ENCODE measurements at regions not wholly inside any gene's neighbourhood (a gene's known extent, or its start where the extent isn't known, plus 50 kb on each side); places are given as distances from the start of the nearest gene placed in this dataset.

- intact Hi-C loops (cut with DNase I): no loop called here
- Histone ChIP-seq H3K4me3 (no peak overlapping the region), H3K4me1 (no peaks in the 10 kb centered on the region), H3K27me3 (peaks cover 0 to 18% (median 0%) of the 10 kb centered on the region in 9 donors), H3K9me3 (peaks cover 0 to 37% (median 3%) of the 10 kb centered on the region in 12 donors), H3K36me3 (peaks cover 0 to 3% (median 0%) of the 10 kb centered on the region in 9 donors), H3K27ac (no peak overlapping the region)
- ATAC-seq (no peak), DNase-seq (no peak)
- TF ChIP-seq CTCF (IDR thresholded peaks at IDR 0.05) (no peak), POLR2A (IDR thresholded peaks at IDR 0.05) (no peak)
Observed at GRCh38 chr6:126133984-126134383, 147.6 kb downstream of the TRMT11 start.

- DNase-seq (no peak), ATAC-seq (no peak)
- H3K27me3 ChIP-seq: peaks cover 0 to 12% (median 0%) of the 10 kb centered on the region in 9 donors
- no peaks in the 10 kb centered on the region for H3K4me1 ChIP-seq
- no peak overlapping the region for H3K4me3 ChIP-seq
- intact Hi-C loops (cut with DNase I): no loop called here
- H3K27ac ChIP-seq: no peak overlapping the region
- 83 to 96% (median 89%) methylated on average over 2 of the region's 2 CpGs for WGBS, 4 donors
- TF ChIP-seq POLR2A (IDR thresholded peaks at IDR 0.05) (no peak), CTCF (IDR thresholded peaks at IDR 0.05) (no peak)
- peaks cover 0 to 40% (median 3%) of the 10 kb centered on the region in 12 donors for H3K9me3 ChIP-seq
- H3K36me3 ChIP-seq: peaks cover 0 to 3% (median 0%) of the 10 kb centered on the region in 9 donors
Observed at GRCh38 chr6:126134491-126134890, 148.2 kb downstream of the TRMT11 start.

GRCh38 chr6:126140015-126140414 lies 153.7 kb downstream of the TRMT11 start:
- H3K36me3 ChIP-seq: no peaks in the 10 kb centered on the region
- ATAC-seq: no peak
- intact Hi-C loops (cut with DNase I): no loop called here

GRCh38 chr6:126143761-126144251 lies 157.5 kb downstream of the TRMT11 start:
- intact Hi-C loops (cut with DNase I): no loop called here
- no peaks in the 10 kb centered on the region for H3K36me3 ChIP-seq
- ATAC-seq (no peak), DNase-seq (no peak)
- H3K9me3 ChIP-seq: peaks cover 0 to 16% (median 5%) of the 10 kb centered on the region in 12 donors
- 51 to 70% (median 61%) methylated on average over 3 of the region's 3 CpGs for WGBS, 4 donors
- TF ChIP-seq POLR2A (IDR thresholded peaks at IDR 0.05) (no peak), CTCF (IDR thresholded peaks at IDR 0.05) (no peak)
- peaks cover 0 to 4% (median 0%) of the 10 kb centered on the region in 12 donors for H3K4me1 ChIP-seq
- H3K4me3 ChIP-seq: peak overlapping the region in 1 of 12 donors; percentile 8
- H3K27me3 ChIP-seq: peaks cover 0 to 23% (median 0%) of the 10 kb centered on the region in 9 donors
- H3K27ac ChIP-seq: no peak overlapping the region

More at GRCh38 chr6:126140015-126140414, 153.7 kb downstream of the TRMT11 start:
- TF ChIP-seq CTCF (IDR thresholded peaks at IDR 0.05) (no peak), POLR2A (IDR thresholded peaks at IDR 0.05) (no peak)
- H3K4me1 ChIP-seq: peaks cover 0 to 4% (median 0%) of the 10 kb centered on the region in 12 donors
- no peak for DNase-seq
- H3K4me3 ChIP-seq: no peak overlapping the region
- H3K9me3 ChIP-seq: peaks cover 0 to 34% (median 7%) of the 10 kb centered on the region in 12 donors
- no peak overlapping the region for H3K27ac ChIP-seq
- H3K27me3 ChIP-seq: peaks cover 0 to 23% (median 0%) of the 10 kb centered on the region in 9 donors
